Upper lobe of left lung (tissue), 4 donors: ENCODE measurements at regions not wholly inside any gene's neighbourhood (a gene's known extent, or its start where the extent isn't known, plus 50 kb on each side); places are given as distances from the start of the nearest gene placed in this dataset.

Source experiments
- POLR2AphosphoS5 ChIP-seq, 2 donors: sonication (generic); formaldehyde crosslinking; IDR thresholded peaks; one replicate each; pipeline ENCODE4 v1.5.1; 2017; ENCODE audit warnings: antibody characterized with exemption in 2 of 2
- TF ChIP-seq, protein P1 (sequence below), 6 experiments: fragments of 450-650 bp in 4 of 6; fragments of 200-600 bp in 2 of 6; sonication (generic) in 2 of 6; IDR thresholded peaks; one replicate each; pipeline ENCODE4 v1.5.1; 2016 to 2019; ENCODE audit warnings: antibody characterized with exemption in 6 of 6

DNA sequence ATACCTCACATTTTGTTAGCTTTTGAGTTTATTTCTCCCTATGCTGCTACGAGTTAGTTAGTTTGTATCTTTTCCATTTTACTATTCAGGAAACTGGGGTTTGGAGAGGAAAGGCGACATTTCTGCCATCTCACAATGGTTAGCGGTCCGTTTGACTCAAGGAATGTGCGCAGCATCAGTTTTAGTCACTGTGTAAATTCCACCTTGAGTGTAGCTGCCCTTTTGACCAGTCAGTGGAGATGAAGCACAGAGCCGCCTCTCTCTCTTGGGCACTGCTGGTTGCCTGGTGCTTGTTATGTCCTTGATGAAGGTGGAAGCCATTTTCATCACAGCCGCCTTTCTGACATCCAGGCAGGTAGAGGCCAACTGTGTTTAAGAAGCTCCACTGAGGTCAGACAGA, 185.5 kb downstream of the SCP2D1 start:
- TF ChIP-seq, protein P1, sequence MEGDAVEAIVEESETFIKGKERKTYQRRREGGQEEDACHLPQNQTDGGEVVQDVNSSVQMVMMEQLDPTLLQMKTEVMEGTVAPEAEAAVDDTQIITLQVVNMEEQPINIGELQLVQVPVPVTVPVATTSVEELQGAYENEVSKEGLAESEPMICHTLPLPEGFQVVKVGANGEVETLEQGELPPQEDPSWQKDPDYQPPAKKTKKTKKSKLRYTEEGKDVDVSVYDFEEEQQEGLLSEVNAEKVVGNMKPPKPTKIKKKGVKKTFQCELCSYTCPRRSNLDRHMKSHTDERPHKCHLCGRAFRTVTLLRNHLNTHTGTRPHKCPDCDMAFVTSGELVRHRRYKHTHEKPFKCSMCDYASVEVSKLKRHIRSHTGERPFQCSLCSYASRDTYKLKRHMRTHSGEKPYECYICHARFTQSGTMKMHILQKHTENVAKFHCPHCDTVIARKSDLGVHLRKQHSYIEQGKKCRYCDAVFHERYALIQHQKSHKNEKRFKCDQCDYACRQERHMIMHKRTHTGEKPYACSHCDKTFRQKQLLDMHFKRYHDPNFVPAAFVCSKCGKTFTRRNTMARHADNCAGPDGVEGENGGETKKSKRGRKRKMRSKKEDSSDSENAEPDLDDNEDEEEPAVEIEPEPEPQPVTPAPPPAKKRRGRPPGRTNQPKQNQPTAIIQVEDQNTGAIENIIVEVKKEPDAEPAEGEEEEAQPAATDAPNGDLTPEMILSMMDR (IDR thresholded peaks at IDR 0.05), result no peak
- TF ChIP-seq POLR2AphosphoS5 (IDR thresholded peaks at IDR 0.05), result no peak
